OCI-LY1 (cell line): ENCODE measurements at regions not wholly inside any gene's neighbourhood (a gene's known extent, or its start where the extent isn't known, plus 50 kb on each side); places are given as distances from the start of the nearest gene placed in this dataset.
"Not testable (repeated sequence)": the region's sequence is repeated elsewhere in the genome, so short reads cannot be mapped to it uniquely, and the experiment has no call there.

Source experiments
- H2AFZ ChIP-seq: fragments of 200-600 bp; sonication (generic), shearing (Covaris generic); 2 replicates; pipeline ENCODE4 v1.6.0; 2014; ENCODE audit warnings: antibody characterized with exemption, mild to moderate bottlenecking, low read length
- H3F3A ChIP-seq: fragments of 200-600 bp; sonication (generic), shearing (Covaris generic); 2 replicates; pipeline ENCODE4 v1.6.0; 2014; ENCODE audit warnings: mild to moderate bottlenecking, antibody characterized with exemption, low read length, moderate library complexity; ENCODE audit not compliant: insufficient read depth
- H3K27ac ChIP-seq: fragments of 200-600 bp; sonication (generic); 2 replicates; pipeline ENCODE4 v1.5.1; 2014; ENCODE audit warnings: low read length, mixed run types, mild to moderate bottlenecking, low read depth; ENCODE audit not compliant: poor library complexity, severe bottlenecking
- H3K27me3 ChIP-seq: fragments of 200-600 bp; sonication (generic); 2 replicates; pipeline ENCODE4 v1.6.0; 2014; ENCODE audit warnings: antibody characterized with exemption, mild to moderate bottlenecking, low read length, moderate library complexity; ENCODE audit not compliant: insufficient read depth
- H3K36me3 ChIP-seq: fragments of 200-600 bp; sonication (generic); 2 replicates; pipeline ENCODE4 v1.6.1; 2014; ENCODE audit warnings: mild to moderate bottlenecking, antibody characterized with exemption, low read length, moderate library complexity, mixed read lengths; ENCODE audit not compliant: insufficient read depth
- H3K4me1 ChIP-seq: fragments of 200-600 bp; sonication (generic); 2 replicates; pipeline ENCODE4 v1.5.1; 2014; ENCODE audit warnings: mild to moderate bottlenecking, low read length, moderate library complexity; ENCODE audit not compliant: insufficient read depth, severe bottlenecking
- H3K4me2 ChIP-seq: fragments of 200-600 bp; sonication (generic), shearing (Covaris generic); 2 replicates; pipeline ENCODE4 v1.6.1; 2014; ENCODE audit warnings: low read length
- H3K4me3 ChIP-seq: fragments of 200-600 bp; sonication (generic); 2 replicates; pipeline ENCODE4 v1.5.1; 2014; ENCODE audit warnings: low read length, low read depth, mild to moderate bottlenecking, mixed read lengths; ENCODE audit not compliant: poor library complexity, severe bottlenecking
- H3K79me2 ChIP-seq: fragments of 200-600 bp; shearing (Covaris generic); 2 replicates; pipeline ENCODE4 v1.6.1; 2016; ENCODE audit warnings: mixed run types, low read length, mixed read lengths; ENCODE audit not compliant: insufficient read depth
- H3K9ac ChIP-seq: fragments of 200-600 bp; sonication (generic), shearing (Covaris generic); 2 replicates; pipeline ENCODE4 v1.6.1; 2014; ENCODE audit warnings: mild to moderate bottlenecking, low read length, mixed read lengths
- H3K9me2 ChIP-seq: fragments of 200-600 bp; sonication (generic), shearing (Covaris generic); 2 replicates; pipeline ENCODE4 v1.6.1; 2014; ENCODE audit warnings: low read depth, mild to moderate bottlenecking, low read length, mixed read lengths
- H3K9me3 ChIP-seq: fragments of 200-600 bp; shearing (Covaris generic); 2 replicates; pipeline ENCODE4 v1.6.1; 2014; ENCODE audit warnings: low read length, mixed read lengths
- H4K20me1 ChIP-seq: fragments of 200-600 bp; sonication (generic), shearing (Covaris generic); 2 replicates; pipeline ENCODE4 v1.6.0; 2016; ENCODE audit warnings: mild to moderate bottlenecking, low read length; ENCODE audit not compliant: insufficient read depth
- EZH2 ChIP-seq: fragments of 200-600 bp; sonication (generic), shearing (Covaris generic); IDR thresholded peaks from 2 replicates; pipeline ENCODE4 v1.8.0; 2017; ENCODE audit warnings: borderline replicate concordance, mixed run types, mild to moderate bottlenecking, antibody characterized with exemption, low read length, moderate library complexity, mixed read lengths
- TF ChIP-seq, protein P1 (sequence below): fragments of 200-600 bp; sonication (generic), shearing (Covaris generic); IDR thresholded peaks from 2 replicates; pipeline ENCODE4 v1.5.1; 2017; ENCODE audit warnings: mild to moderate bottlenecking, antibody characterized with exemption, low read length, moderate library complexity, mixed read lengths

DNA sequence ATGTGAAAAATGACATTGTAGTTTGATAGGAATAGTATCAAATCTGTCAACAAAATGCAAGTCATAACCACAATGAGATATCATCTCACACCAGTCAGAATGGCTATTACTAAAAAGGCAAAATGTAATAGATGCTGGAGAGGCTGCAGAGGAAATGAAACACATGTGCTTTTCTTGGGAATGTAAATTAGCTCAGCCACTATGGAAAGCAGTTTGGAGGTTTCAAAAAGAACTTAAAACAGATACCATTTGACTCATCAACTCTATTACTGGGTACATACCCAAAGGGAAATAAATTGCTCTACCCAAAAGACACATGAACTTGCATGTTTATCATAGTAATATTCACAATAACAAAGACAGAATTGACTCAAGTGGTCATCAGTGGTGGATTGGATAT is 572.6 kb downstream of the TRIB2 start:
- H3K9me2 ChIP-seq: no peaks in the 10 kb centered on the region
- H3K4me3 ChIP-seq: no peak overlapping the region
- H3K36me3 ChIP-seq: no peaks in the 10 kb centered on the region
- no peaks in the 10 kb centered on the region for H3F3A ChIP-seq
- no peaks in the 10 kb centered on the region for H4K20me1 ChIP-seq
- no peaks in the 10 kb centered on the region for H3K27me3 ChIP-seq
- H3K4me2 ChIP-seq: no peak overlapping the region
- no peak overlapping the region for H3K27ac ChIP-seq
- H3K9me3 ChIP-seq: no peaks in the 10 kb centered on the region
- no peak overlapping the region for H2AFZ ChIP-seq
- H3K9ac ChIP-seq: no peak overlapping the region
- TF ChIP-seq EZH2: no peak
- TF ChIP-seq, protein P1, sequence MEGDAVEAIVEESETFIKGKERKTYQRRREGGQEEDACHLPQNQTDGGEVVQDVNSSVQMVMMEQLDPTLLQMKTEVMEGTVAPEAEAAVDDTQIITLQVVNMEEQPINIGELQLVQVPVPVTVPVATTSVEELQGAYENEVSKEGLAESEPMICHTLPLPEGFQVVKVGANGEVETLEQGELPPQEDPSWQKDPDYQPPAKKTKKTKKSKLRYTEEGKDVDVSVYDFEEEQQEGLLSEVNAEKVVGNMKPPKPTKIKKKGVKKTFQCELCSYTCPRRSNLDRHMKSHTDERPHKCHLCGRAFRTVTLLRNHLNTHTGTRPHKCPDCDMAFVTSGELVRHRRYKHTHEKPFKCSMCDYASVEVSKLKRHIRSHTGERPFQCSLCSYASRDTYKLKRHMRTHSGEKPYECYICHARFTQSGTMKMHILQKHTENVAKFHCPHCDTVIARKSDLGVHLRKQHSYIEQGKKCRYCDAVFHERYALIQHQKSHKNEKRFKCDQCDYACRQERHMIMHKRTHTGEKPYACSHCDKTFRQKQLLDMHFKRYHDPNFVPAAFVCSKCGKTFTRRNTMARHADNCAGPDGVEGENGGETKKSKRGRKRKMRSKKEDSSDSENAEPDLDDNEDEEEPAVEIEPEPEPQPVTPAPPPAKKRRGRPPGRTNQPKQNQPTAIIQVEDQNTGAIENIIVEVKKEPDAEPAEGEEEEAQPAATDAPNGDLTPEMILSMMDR: no peak
- H3K4me1 ChIP-seq: no peaks in the 10 kb centered on the region
- H3K79me2 ChIP-seq: no peaks in the 10 kb centered on the region

DNA sequence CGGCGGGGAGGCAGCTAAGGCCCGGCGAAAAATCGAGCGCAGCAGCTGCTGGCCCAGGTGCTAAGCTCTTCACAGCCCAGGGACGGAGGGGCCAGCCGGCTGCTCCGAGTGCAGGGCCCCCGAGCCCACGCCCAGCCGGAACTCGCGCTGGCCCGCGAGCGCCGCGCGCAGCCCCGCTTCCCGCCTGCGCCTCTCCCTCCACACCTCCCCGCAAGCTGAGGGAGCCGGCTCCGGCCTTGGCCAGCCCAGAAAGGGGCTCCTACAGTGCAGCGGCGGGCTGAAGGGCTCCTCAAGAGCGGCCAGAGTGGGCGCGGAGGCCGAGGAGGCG is 591.7 kb downstream of the TRIB2 start:
- H2AFZ ChIP-seq, H3K9me2 ChIP-seq, H3K27me3 ChIP-seq, H3K36me3 ChIP-seq, H3K9ac ChIP-seq, H3K27ac ChIP-seq, H3K4me2 ChIP-seq, H3K4me1 ChIP-seq, H3F3A ChIP-seq, H3K9me3 ChIP-seq, H4K20me1 ChIP-seq, H3K4me3 ChIP-seq, H3K79me2 ChIP-seq: not testable (repeated sequence)

DNA sequence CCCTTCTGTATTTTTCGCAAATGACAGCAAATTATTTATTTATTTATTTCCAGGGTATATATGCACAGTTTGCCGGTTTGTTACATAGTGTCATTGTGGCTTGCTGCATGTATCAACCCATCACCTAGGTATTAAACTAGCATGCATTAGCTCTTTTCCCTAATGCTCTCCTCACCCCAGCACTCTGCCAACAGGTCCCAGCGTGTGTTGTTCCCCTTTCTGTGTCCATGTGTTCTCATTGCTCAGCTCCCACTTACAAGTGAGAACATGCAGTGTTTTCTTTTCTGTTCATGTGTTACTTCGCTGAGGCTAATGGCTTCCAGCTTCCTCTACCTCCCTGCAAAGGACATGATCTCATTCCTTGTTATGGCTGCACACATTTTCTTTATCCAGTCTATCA is 592.3 kb downstream of the TRIB2 start:
- H2AFZ ChIP-seq: no peak overlapping the region
- no peak overlapping the region for H3K9ac ChIP-seq
- no peak overlapping the region for H3K4me2 ChIP-seq
- H3K27me3 ChIP-seq: no peaks in the 10 kb centered on the region
- H4K20me1 ChIP-seq: no peaks in the 10 kb centered on the region
- no peaks in the 10 kb centered on the region for H3F3A ChIP-seq
- H3K79me2 ChIP-seq: no peaks in the 10 kb centered on the region
- TF ChIP-seq, protein P1: no peak
- TF ChIP-seq EZH2: no peak
- H3K4me1 ChIP-seq: no peaks in the 10 kb centered on the region
- H3K9me3 ChIP-seq: no peaks in the 10 kb centered on the region
- no peaks in the 10 kb centered on the region for H3K36me3 ChIP-seq
- no peak overlapping the region for H3K4me3 ChIP-seq
- H3K9me2 ChIP-seq: no peaks in the 10 kb centered on the region
- no peak overlapping the region for H3K27ac ChIP-seq

DNA sequence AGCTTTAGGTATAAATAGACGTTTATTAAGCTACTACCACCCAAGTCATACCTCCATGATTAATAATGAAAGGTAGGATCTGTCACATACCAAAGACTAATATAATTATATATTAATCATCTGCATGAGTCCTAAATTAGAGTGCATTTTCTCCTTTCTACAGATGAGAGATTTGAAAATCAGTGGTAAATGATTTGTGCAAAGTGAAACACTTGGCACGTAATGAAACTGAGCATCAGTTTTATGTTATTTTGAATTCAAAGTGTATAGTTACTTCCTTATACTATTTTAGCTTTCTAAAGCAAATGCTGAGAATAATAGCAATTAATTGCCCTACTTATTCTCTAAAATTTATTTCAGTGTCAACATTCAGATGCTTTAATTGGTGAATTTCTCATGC is 615.3 kb downstream of the TRIB2 start:
- Histone ChIP-seq H3K9me3 (no peaks in the 10 kb centered on the region), H3K27ac (no peak overlapping the region)

DNA sequence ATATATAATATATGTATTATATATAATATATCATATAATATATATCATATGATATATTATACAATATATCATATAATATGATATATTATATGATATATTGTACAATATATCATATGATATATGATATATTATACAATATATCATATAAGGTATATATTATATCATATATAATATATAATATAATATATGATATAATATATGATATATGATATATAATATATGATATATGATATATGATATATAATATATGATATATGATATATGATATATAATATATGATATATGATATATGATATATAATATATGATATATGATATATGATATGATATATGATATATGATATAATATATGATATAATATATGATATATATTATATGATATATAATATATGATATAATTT is 617.3 kb downstream of the TRIB2 start:
- H3K4me2 ChIP-seq, H3K27ac ChIP-seq, H3F3A ChIP-seq, H3K36me3 ChIP-seq, H3K9me3 ChIP-seq, H3K4me3 ChIP-seq, H3K79me2 ChIP-seq, H3K9me2 ChIP-seq, H2AFZ ChIP-seq, H4K20me1 ChIP-seq, H3K27me3 ChIP-seq, H3K4me1 ChIP-seq, H3K9ac ChIP-seq: not testable (repeated sequence)

More for the DNA sequence above, 615.3 kb downstream of the TRIB2 start:
- H3K4me1 ChIP-seq: no peaks in the 10 kb centered on the region
- no peaks in the 10 kb centered on the region for H3K27me3 ChIP-seq
- no peaks in the 10 kb centered on the region for H3K79me2 ChIP-seq
- no peak overlapping the region for H3K4me2 ChIP-seq
- no peaks in the 10 kb centered on the region for H3F3A ChIP-seq
- no peak for TF ChIP-seq EZH2
- TF ChIP-seq, protein P1: no peak
- H3K9me2 ChIP-seq: no peaks in the 10 kb centered on the region
- H4K20me1 ChIP-seq: no peaks in the 10 kb centered on the region
- H2AFZ ChIP-seq: no peak overlapping the region
- no peak overlapping the region for H3K4me3 ChIP-seq
- H3K9ac ChIP-seq: no peak overlapping the region
- no peaks in the 10 kb centered on the region for H3K36me3 ChIP-seq
